Adrenal gland (tissue), 5 donors: ENCODE measurements at regions not wholly inside any gene's neighbourhood (a gene's known extent, or its start where the extent isn't known, plus 50 kb on each side); places are given as distances from the start of the nearest gene placed in this dataset.

Source experiments
- CTCF ChIP-seq, 6 experiments: fragments of 450-650 bp in 4 of 6; fragments of 200-600 bp in 2 of 6; sonication (generic) in 1 of 6; IDR thresholded peaks; 1 replicate in 5 of 6; 2 replicates in 1 of 6; pipeline versions ENCODE4 v1.5.1 to v1.8.0; 2016 to 2021; ENCODE audit warnings: antibody characterized with exemption in 6 of 6, mild to moderate bottlenecking in 2 of 6, moderate library complexity in 1 of 6
- POLR2A ChIP-seq, 2 donors: fragments of 450-650 bp; IDR thresholded peaks; one replicate each; pipeline ENCODE4 v1.6.1; 2017; ENCODE audit warnings: antibody characterized with exemption in 2 of 2, mild to moderate bottlenecking in 2 of 2, moderate library complexity in 1 of 2
- donor health status: DM: no; HTN: no; CAD: no.

DNA sequence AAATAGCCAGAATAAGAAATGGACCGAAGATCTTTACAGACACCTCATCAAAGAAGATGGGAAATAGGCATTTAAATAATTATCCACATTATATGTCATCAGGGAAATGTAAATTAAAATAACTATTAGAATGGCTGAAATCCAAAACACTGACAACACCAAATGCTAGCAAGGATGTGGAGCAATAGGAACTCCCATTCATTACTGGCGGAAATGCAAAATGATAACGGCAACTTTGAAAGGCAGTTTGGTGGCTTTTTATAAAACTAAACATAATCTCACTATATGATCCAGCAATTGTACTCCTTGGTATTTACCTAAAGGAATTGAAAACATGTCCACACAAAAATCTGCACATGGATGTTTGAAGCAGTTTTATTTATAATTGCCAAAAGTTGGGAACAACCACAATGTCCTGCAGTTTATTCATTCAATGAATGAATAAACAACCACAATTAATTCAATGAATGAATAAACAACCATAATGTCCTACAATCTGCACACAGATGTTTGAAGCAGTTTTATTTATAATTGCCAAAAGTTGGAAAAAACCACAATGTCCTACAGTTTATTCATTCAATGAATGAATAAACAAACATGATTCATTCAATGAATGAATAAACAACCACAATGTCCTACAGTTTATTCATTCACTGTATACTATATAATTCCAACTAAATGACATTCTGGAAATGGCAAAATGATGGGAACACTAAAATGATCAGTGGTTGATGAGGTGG is 117.6 kb upstream of the PCDH18 start:
- TF ChIP-seq CTCF (IDR thresholded peaks at IDR 0.05): no peak
- no peak for TF ChIP-seq POLR2A (IDR thresholded peaks at IDR 0.05)
